Ishikawa (cell line): ENCODE measurements at regions not wholly inside any gene's neighbourhood (a gene's known extent, or its start where the extent isn't known, plus 50 kb on each side); places are given as distances from the start of the nearest gene placed in this dataset.

ENCODE experiments used
- CREB1 ChIP-seq: IDR thresholded peaks from 2 replicates; pipeline ENCODE4 v1.6.1; 2012; ENCODE audit warnings: low read depth
- EP300 ChIP-seq: IDR thresholded peaks from 2 replicates; pipeline ENCODE4 v1.6.1; 2012; ENCODE audit warnings: borderline replicate concordance
- NFIC ChIP-seq: IDR thresholded peaks from 2 replicates; pipeline ENCODE4 v1.6.1; 2012
- RAD21 ChIP-seq: IDR thresholded peaks from 2 replicates; pipeline ENCODE4 v1.6.1; 2012; ENCODE audit warnings: low read depth
- TF ChIP-seq, protein P1 (sequence below): IDR thresholded peaks from 2 replicates; pipeline ENCODE4 v1.6.1; 2012; ENCODE audit warnings: low read depth, mild to moderate bottlenecking

DNA sequence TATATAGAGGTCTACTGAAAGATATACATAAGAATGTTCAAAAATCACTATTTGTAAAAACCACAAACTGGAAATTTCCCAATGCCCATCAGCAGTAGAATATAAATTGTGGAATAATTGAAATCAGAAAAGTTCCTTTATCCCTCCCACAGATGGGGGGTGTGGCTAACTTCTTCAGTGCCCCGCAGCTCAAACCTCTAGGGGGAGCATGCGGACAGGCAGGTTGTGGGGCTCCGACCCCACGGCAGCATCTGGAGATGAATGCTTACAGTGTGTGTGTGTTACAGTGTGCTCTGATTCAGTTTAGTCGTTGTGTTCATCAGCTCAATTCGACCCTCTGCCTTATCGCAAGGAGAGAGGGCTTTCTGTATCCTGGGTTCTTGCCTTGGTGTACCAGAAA lies 262.1 kb upstream of the LRRC7 start:
- TF ChIP-seq EP300 (no peak), RAD21 (peak; percentile 41), NFIC (no peak), CREB1 (no peak)
- TF ChIP-seq, protein P1, sequence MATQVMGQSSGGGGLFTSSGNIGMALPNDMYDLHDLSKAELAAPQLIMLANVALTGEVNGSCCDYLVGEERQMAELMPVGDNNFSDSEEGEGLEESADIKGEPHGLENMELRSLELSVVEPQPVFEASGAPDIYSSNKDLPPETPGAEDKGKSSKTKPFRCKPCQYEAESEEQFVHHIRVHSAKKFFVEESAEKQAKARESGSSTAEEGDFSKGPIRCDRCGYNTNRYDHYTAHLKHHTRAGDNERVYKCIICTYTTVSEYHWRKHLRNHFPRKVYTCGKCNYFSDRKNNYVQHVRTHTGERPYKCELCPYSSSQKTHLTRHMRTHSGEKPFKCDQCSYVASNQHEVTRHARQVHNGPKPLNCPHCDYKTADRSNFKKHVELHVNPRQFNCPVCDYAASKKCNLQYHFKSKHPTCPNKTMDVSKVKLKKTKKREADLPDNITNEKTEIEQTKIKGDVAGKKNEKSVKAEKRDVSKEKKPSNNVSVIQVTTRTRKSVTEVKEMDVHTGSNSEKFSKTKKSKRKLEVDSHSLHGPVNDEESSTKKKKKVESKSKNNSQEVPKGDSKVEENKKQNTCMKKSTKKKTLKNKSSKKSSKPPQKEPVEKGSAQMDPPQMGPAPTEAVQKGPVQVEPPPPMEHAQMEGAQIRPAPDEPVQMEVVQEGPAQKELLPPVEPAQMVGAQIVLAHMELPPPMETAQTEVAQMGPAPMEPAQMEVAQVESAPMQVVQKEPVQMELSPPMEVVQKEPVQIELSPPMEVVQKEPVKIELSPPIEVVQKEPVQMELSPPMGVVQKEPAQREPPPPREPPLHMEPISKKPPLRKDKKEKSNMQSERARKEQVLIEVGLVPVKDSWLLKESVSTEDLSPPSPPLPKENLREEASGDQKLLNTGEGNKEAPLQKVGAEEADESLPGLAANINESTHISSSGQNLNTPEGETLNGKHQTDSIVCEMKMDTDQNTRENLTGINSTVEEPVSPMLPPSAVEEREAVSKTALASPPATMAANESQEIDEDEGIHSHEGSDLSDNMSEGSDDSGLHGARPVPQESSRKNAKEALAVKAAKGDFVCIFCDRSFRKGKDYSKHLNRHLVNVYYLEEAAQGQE, result no peak
